Epithelial cell of esophagus (primary cell): ENCODE measurements at regions not wholly inside any gene's neighbourhood (a gene's known extent, or its start where the extent isn't known, plus 50 kb on each side); places are given as distances from the start of the nearest gene placed in this dataset.

ENCODE experiments used
- DNase-seq: peaks from one replicate; pipeline ENCODE4 v3.0.0; 2010; ENCODE audit warnings: low read depth
- H3K4me3 ChIP-seq: 2 replicates; pipeline ENCODE4 v1.5.1; 2011; ENCODE audit warnings: mild to moderate bottlenecking, low read length, control low read depth
- TF ChIP-seq, protein P1 (sequence below): IDR thresholded peaks from 2 replicates; pipeline ENCODE4 v1.5.1; 2011; ENCODE audit warnings: low read depth, mild to moderate bottlenecking, low read length, control low read depth, inconsistent platforms; ENCODE audit not compliant: insufficient read depth; ENCODE audit errors: missing control alignments

GRCh38 chr9:649128-650074, 192.1 kb upstream of the DMRT1 start:
- TF ChIP-seq, protein P1, sequence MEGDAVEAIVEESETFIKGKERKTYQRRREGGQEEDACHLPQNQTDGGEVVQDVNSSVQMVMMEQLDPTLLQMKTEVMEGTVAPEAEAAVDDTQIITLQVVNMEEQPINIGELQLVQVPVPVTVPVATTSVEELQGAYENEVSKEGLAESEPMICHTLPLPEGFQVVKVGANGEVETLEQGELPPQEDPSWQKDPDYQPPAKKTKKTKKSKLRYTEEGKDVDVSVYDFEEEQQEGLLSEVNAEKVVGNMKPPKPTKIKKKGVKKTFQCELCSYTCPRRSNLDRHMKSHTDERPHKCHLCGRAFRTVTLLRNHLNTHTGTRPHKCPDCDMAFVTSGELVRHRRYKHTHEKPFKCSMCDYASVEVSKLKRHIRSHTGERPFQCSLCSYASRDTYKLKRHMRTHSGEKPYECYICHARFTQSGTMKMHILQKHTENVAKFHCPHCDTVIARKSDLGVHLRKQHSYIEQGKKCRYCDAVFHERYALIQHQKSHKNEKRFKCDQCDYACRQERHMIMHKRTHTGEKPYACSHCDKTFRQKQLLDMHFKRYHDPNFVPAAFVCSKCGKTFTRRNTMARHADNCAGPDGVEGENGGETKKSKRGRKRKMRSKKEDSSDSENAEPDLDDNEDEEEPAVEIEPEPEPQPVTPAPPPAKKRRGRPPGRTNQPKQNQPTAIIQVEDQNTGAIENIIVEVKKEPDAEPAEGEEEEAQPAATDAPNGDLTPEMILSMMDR, result no peak
- H3K4me3 ChIP-seq, result no peak overlapping the region
- peak; percentile 78 for DNase-seq

GRCh38 chr9:650362-650761, 191.1 kb upstream of the DMRT1 start:
- TF ChIP-seq, protein P1, result no peak
- peak; percentile 50 for DNase-seq
- H3K4me3 ChIP-seq, result no peak overlapping the region

DNA sequence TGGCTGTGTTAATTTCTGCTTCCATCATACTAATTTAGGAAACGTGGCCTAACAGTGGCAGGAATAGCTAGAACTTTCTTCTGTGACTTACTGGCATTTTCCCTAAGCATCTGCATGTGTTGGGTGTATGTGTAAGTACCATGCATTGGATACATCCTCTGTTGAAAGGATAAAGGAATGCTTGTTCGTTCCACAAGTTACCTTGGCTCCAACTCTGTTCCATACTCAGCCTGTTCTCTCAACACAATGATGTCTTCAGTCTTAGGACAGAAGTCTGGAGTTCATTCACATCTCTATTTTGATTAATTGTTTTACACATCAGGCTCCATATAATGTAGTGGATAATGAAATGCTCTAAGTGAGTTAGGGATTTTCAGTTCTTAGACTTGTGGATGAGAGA, 190.1 kb upstream of the DMRT1 start:
- H3K4me3 ChIP-seq, result no peak overlapping the region
- DNase-seq, result no peak
- TF ChIP-seq, protein P1, result no peak

DNA sequence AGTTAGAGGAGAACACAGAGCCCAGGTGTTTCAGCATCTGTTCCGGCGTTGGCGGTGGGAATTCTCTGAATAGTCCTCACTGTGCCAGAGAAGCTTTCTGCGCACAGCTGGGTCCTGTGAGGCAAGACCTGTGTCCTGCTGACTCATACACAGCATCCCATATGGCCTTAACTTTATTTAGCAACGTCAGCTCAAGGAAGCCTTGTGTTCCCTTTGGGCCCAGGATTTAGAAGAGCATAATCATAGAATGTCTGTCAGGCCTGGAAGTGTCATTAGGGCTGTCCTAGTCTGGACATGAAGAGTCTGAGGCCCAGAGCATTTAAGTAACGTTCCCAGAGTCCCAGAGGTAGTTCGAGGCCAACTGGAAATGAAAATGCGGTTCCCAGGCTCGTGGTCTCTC, 188.6 kb upstream of the DMRT1 start:
- TF ChIP-seq, protein P1, result no peak
- DNase-seq, result peak; percentile 42
- no peak overlapping the region for H3K4me3 ChIP-seq

- DNase-seq, result no peak
- no peak overlapping the region for H3K4me3 ChIP-seq
- TF ChIP-seq, protein P1, result no peak
These were observed 188.1 kb upstream of the DMRT1 start for GRCh38 chr9:653421-653820.

GRCh38 chr9:653856-654387, 187.6 kb upstream of the DMRT1 start:
- no peak overlapping the region for H3K4me3 ChIP-seq
- TF ChIP-seq, protein P1, result no peak
- peak; percentile 33 for DNase-seq

DNA sequence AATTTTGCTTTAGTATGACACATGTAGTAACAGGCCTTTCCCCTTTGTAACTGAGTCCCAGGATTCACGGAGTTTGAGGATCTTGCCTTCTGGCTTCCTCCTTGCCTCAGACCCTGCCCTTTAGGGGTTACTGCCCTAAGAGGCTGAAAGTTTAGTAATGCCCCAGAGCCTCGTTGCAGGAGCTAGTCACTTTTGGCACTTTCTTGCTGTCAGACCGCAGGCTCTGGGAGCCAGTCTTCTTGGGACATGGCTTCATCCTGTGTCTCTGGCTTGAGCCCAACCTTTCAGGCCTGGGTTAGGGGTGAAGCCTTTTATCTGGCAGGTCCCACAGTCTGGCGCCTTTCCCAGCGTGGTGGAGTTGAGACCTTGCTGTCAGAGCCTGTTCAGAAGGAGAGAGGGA, 185.6 kb upstream of the DMRT1 start:
- TF ChIP-seq, protein P1, result no peak
- H3K4me3 ChIP-seq, result no peak overlapping the region
- DNase-seq, result peak; percentile 54
